IMR-90 (cell line): ENCODE measurements at regions not wholly inside any gene's neighbourhood (a gene's known extent, or its start where the extent isn't known, plus 50 kb on each side); places are given as distances from the start of the nearest gene placed in this dataset.

Experiments used
- ATAC-seq: fragments of 200-7000 bp; cut with Tn5 transposase; 2 replicates; pipeline ENCODE4 v1.9.1; 2020; ENCODE audit warnings: low read depth, mild to moderate bottlenecking, moderate library complexity
- BruUV-seq: library from RNA; stranded (reverse); fragments of 400-500 nt; replicated peaks from 2 replicates; lab custom pipeline; 2021; lab: Mats Ljungman, UMichigan
- CTCF ChIA-PET: fragments of 300-600 bp; formaldehyde crosslinking; extraction: SDS; loops from one replicate; lab custom pipeline; 2021; ENCODE audit warnings: antibody characterized with exemption; lab: Yijun Ruan, JAX
- POLR2A ChIA-PET: fragments of 300-600 bp; sonication (Branson Sonifier 250); formaldehyde crosslinking; loops from one replicate; lab custom pipeline; 2022; ENCODE audit warnings: antibody characterized with exemption; ENCODE audit not compliant: unreplicated experiment; lab: Charles Lee
- DNase-seq: peaks from one replicate; pipeline ENCODE4 v3.0.0; 2013
- H2AFZ ChIP-seq: replicated peaks from 2 replicates; pipeline ENCODE3; 2013; ENCODE audit warnings: low read length, mild to moderate bottlenecking; ENCODE audit not compliant: poor library complexity
- H2AK5ac ChIP-seq: 2 replicates; pipeline ENCODE4 v1.6.1; 2013; ENCODE audit warnings: low read depth, low read length, inconsistent platforms
- H2AK9ac ChIP-seq: replicated peaks from 2 replicates; pipeline ENCODE3; 2013; ENCODE audit warnings: mild to moderate bottlenecking, low read depth, low read length, moderate library complexity; ENCODE audit not compliant: poor library complexity
- H2BK120ac ChIP-seq: 2 replicates; pipeline ENCODE4 v1.6.1; 2013; ENCODE audit warnings: low read depth, low read length, inconsistent platforms
- H2BK15ac ChIP-seq: 3 replicates; pipeline ENCODE4 v1.6.1; 2013; ENCODE audit warnings: low read depth, low read length, inconsistent platforms
- H2BK20ac ChIP-seq: 2 replicates; pipeline ENCODE4 v1.6.1; 2013; ENCODE audit warnings: low read depth, mild to moderate bottlenecking, inconsistent platforms, low read length, moderate library complexity
- H2BK5ac ChIP-seq: 2 replicates; pipeline ENCODE4 v1.6.1; 2013; ENCODE audit warnings: mild to moderate bottlenecking, low read depth, low read length, inconsistent platforms; ENCODE audit not compliant: poor library complexity, severe bottlenecking
- H3K14ac ChIP-seq: replicated peaks from 2 replicates; pipeline ENCODE4 v1.6.1; 2013; ENCODE audit warnings: low read depth, low read length, inconsistent platforms
- H3K18ac ChIP-seq: 2 replicates; pipeline ENCODE4 v1.6.1; 2013; ENCODE audit warnings: low read depth, low read length, control low read depth
- H3K23ac ChIP-seq: 2 replicates; pipeline ENCODE4 v1.6.1; 2013; ENCODE audit warnings: low read depth, low read length, inconsistent platforms
- H3K27ac ChIP-seq: 2 replicates; pipeline ENCODE4 v1.5.1; 2013; ENCODE audit warnings: mild to moderate bottlenecking, control low read depth, low read length; ENCODE audit not compliant: insufficient read depth
- H3K27me3 ChIP-seq: 2 replicates; pipeline ENCODE4 v1.6.1; 2013; ENCODE audit warnings: low read length; ENCODE audit not compliant: control insufficient read depth, insufficient read depth
- H3K36me3 ChIP-seq: 2 replicates; pipeline ENCODE4 v1.6.1; 2013; ENCODE audit warnings: low read length, mixed read lengths; ENCODE audit not compliant: control insufficient read depth, insufficient read depth
- H3K4ac ChIP-seq: 2 replicates; pipeline ENCODE4 v1.6.1; 2013; ENCODE audit warnings: low read depth, low read length, inconsistent platforms
- H3K4me1 ChIP-seq: 2 replicates; pipeline ENCODE4 v1.6.1; 2013; ENCODE audit warnings: low read length, mixed read lengths; ENCODE audit not compliant: control insufficient read depth, insufficient read depth
- H3K4me2 ChIP-seq: 2 replicates; pipeline ENCODE4 v1.6.1; 2013; ENCODE audit warnings: low read depth, mild to moderate bottlenecking, control low read depth, low read length, moderate library complexity
- H3K4me3 ChIP-seq: 2 replicates; pipeline ENCODE4 v1.5.1; 2013; ENCODE audit warnings: low read depth, mild to moderate bottlenecking, control low read depth, low read length, moderate library complexity; ENCODE audit not compliant: insufficient read depth
- H3K56ac ChIP-seq: 2 replicates; pipeline ENCODE4 v1.6.1; 2013; ENCODE audit warnings: low read length, inconsistent platforms; ENCODE audit not compliant: insufficient read depth; ENCODE audit errors: extremely low read depth
- H3K79me1 ChIP-seq, 2 experiments: 2 replicates each; pipeline ENCODE4 v1.6.1; 2013; ENCODE audit warnings: low read length in 2 of 2, inconsistent platforms in 1 of 2, low read depth in 1 of 2
- H3K9ac ChIP-seq: 2 replicates; pipeline ENCODE4 v1.6.1; 2013; ENCODE audit warnings: low read depth, low read length, control low read depth
- H3K9me1 ChIP-seq: 2 replicates; pipeline ENCODE4 v1.6.1; 2013; ENCODE audit warnings: low read length, inconsistent platforms; ENCODE audit not compliant: insufficient read depth
- H3K9me3 ChIP-seq: 2 replicates; pipeline ENCODE4 v1.6.1; 2013; ENCODE audit warnings: low read length; ENCODE audit not compliant: control insufficient read depth, insufficient read depth
- H4K20me1 ChIP-seq: 2 replicates; pipeline ENCODE4 v1.6.1; 2013; ENCODE audit warnings: low read length, inconsistent platforms; ENCODE audit not compliant: insufficient read depth
- H4K5ac ChIP-seq: 2 replicates; pipeline ENCODE4 v1.6.1; 2013; ENCODE audit warnings: mild to moderate bottlenecking, low read depth, low read length, control low read depth
- H4K8ac ChIP-seq, 2 experiments: 2 replicates each; pipeline ENCODE4 v1.6.1; 2013; ENCODE audit warnings: low read depth in 2 of 2, low read length in 2 of 2, control low read depth in 1 of 2, inconsistent platforms in 1 of 2
- H4K91ac ChIP-seq: 2 replicates; pipeline ENCODE4 v1.6.1; 2013; ENCODE audit warnings: low read depth, low read length, inconsistent platforms; ENCODE audit not compliant: insufficient read depth
- BHLHE40 ChIP-seq: fragments of 150-350 bp; IDR thresholded peaks from 2 replicates; pipeline ENCODE4 v1.6.1; 2016; ENCODE audit warnings: mild to moderate bottlenecking, low read depth, low read length
- MAZ ChIP-seq: IDR thresholded peaks from 2 replicates; pipeline ENCODE4 v1.6.1; 2012; ENCODE audit warnings: low read depth, mild to moderate bottlenecking, low read length, improper control_type of control experiment, moderate library complexity, borderline replicate concordance
- POLR2A ChIP-seq: IDR thresholded peaks from 2 replicates; pipeline ENCODE4 v1.6.1; 2012; ENCODE audit warnings: mild to moderate bottlenecking, low read depth, low read length
- RCOR1 ChIP-seq: IDR thresholded peaks from 2 replicates; pipeline ENCODE4 v1.6.1; 2012; ENCODE audit warnings: mild to moderate bottlenecking, low read length, improper control_type of control experiment; ENCODE audit not compliant: insufficient replicate concordance
- SMC3 ChIP-seq: fragments of 150-350 bp; IDR thresholded peaks from 2 replicates; pipeline ENCODE4 v1.6.1; 2016; ENCODE audit warnings: low read depth, mild to moderate bottlenecking, antibody characterized with exemption, low read length, moderate library complexity
- WGBS, 2 experiments: methylation state at CpG; one replicate each; pipeline versions ENCODE4 v1.1.5 to v1.1.7; 2013; ENCODE audit warnings: missing lambda C conversion rate in 2 of 2; ENCODE audit not compliant: insufficient read length in 1 of 2; ENCODE audit errors: extremely low coverage in 2 of 2; 5-methylcytosine and 5-hydroxymethylcytosine counted together
- dilution Hi-C: fragments of 300-500 bp; cut with HindIII; formaldehyde crosslinking; loops from one replicate; pipeline ENCODE4 v1.14.3; 2018; ENCODE audit warnings: low sequenced_read_pairs; ENCODE audit not compliant: unreplicated experiment
- in situ Hi-C: fragments of 300-500 bp; cut with MboI; formaldehyde crosslinking; loops from 3 replicates; pipeline ENCODE4 v1.14.3; 2019; ENCODE audit warnings: low sequenced_read_pairs, inconsistent platforms, mixed read lengths
- intact Hi-C: fragments of 100-400 bp; cut with micrococcal nuclease; formaldehyde crosslinking; loops from 2 replicates; pipeline ENCODE4 v1.10.0; 2022
- TF ChIP-seq, protein P1 (sequence below): conservative IDR thresholded peaks from 2 replicates; pipeline ENCODE4 v1.5.1; 2012; ENCODE audit warnings: mild to moderate bottlenecking, low read depth, low read length, improper control_type of control experiment

DNA sequence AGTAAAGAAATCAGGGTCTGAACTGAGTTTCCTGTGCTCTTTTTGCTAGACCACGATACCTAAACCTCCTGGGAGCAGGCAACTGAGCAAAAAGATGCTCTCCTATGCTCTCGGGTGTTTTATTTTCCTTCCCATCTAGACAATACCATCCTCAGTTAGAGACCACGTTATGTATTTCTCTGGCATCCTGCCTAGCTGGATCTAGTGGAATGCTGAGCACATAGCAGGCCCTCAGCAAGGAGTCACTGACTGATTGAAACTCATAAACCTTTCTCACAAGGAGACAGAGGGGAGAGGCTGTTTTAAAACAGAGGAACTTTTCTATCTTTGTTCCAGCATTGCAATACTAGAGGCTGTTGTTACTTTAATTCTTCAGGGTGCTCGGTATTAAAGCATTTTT is 168.0 kb downstream of the CYYR1 start:
- BruUV-seq = no TSS peak
- Histone ChIP-seq H4K5ac (no peak overlapping the region), H3K14ac (no peak overlapping the region), H2BK20ac (no peak overlapping the region), H2BK15ac (no peak overlapping the region), H3K56ac (no peak overlapping the region), H2AK5ac (no peak overlapping the region), H2AFZ (no peak overlapping the region), H4K91ac (no peak overlapping the region), H3K27me3 (no peaks in the 10 kb centered on the region), H3K79me1 (no peaks in the 10 kb centered on the region), H3K9ac (no peak overlapping the region), H3K9me3 (no peaks in the 10 kb centered on the region), H3K4me2 (no peak overlapping the region), H4K20me1 (no peaks in the 10 kb centered on the region), H3K4me1 (no peaks in the 10 kb centered on the region), H3K9me1 (no peaks in the 10 kb centered on the region), H2BK120ac (no peak overlapping the region), H3K23ac (no peak overlapping the region), H3K4me3 (no peak overlapping the region), H3K4ac (no peak overlapping the region), H3K27ac (no peak overlapping the region), H2AK9ac (no peak overlapping the region), H4K8ac (no peak overlapping the region), H2BK5ac (no peak overlapping the region), H3K18ac (no peak overlapping the region), H3K36me3 (no peaks in the 10 kb centered on the region)
- in situ Hi-C loops = no loop called here
- DNase-seq (peak; percentile 18), ATAC-seq (peak; percentile 45)
- ChIA-PET CTCF (no interaction called here), POLR2A (no interaction called here)
- intact Hi-C loops = no loop called here
- dilution Hi-C loops = no loop called here
- 80% methylated on average over 1 of the region's 4 CpGs; no CpG with 5 or more reads in 1 of the 2 experiments for WGBS, 2 experiments
- TF ChIP-seq BHLHE40 (no peak), MAZ (no peak), RCOR1 (no peak), POLR2A (no peak), SMC3 (no peak)
- TF ChIP-seq, protein P1, sequence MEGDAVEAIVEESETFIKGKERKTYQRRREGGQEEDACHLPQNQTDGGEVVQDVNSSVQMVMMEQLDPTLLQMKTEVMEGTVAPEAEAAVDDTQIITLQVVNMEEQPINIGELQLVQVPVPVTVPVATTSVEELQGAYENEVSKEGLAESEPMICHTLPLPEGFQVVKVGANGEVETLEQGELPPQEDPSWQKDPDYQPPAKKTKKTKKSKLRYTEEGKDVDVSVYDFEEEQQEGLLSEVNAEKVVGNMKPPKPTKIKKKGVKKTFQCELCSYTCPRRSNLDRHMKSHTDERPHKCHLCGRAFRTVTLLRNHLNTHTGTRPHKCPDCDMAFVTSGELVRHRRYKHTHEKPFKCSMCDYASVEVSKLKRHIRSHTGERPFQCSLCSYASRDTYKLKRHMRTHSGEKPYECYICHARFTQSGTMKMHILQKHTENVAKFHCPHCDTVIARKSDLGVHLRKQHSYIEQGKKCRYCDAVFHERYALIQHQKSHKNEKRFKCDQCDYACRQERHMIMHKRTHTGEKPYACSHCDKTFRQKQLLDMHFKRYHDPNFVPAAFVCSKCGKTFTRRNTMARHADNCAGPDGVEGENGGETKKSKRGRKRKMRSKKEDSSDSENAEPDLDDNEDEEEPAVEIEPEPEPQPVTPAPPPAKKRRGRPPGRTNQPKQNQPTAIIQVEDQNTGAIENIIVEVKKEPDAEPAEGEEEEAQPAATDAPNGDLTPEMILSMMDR = no peak
